HCT116 (cell line): ENCODE measurements at regions not wholly inside any gene's neighbourhood (a gene's known extent, or its start where the extent isn't known, plus 50 kb on each side); places are given as distances from the start of the nearest gene placed in this dataset.

ENCODE experiments used
- ATAC-seq: fragments of 200-7000 bp; cut with Tn5 transposase; 2 replicates; pipeline ENCODE4 v1.9.1; 2020; ENCODE audit warnings: mild to moderate bottlenecking, moderate library complexity
- BruUV-seq: library from RNA; stranded (reverse); fragments of 400-500 nt; replicated peaks from 2 replicates; lab custom pipeline; 2021; lab: Mats Ljungman, UMichigan
- CTCF ChIA-PET: fragments of 300-600 bp; sonication (Branson Sonifier 250); formaldehyde crosslinking; loops from one replicate; lab custom pipeline; 2021; ENCODE audit warnings: antibody characterized with exemption; lab: Charles Lee
- POLR2A ChIA-PET: fragments of 300-600, 350-600 bp; sonication (Branson Sonifier 250); formaldehyde crosslinking; loops from one replicate; lab custom pipeline; 2021; ENCODE audit warnings: antibody characterized with exemption; lab: Charles Lee
- RAD21 ChIA-PET, 2 experiments: fragments of 300-600 bp; sonication (Branson Sonifier 250); formaldehyde crosslinking; loops; one replicate each; lab custom pipeline; 2023; ENCODE audit warnings: low total read pairs in 2 of 2; ENCODE audit not compliant: uncharacterized antibody in 2 of 2, unreplicated experiment in 2 of 2, low non-redundant PET in 1 of 2; lab: Charles Lee
- DNase-seq: peaks from one replicate; pipeline ENCODE4 v3.0.0-alpha.2; 2010; ENCODE audit warnings: low read depth, low spot score
- H2AFZ ChIP-seq: fragments of 200-600 bp; shearing (Covaris generic), sonication (generic); 2 replicates; pipeline ENCODE4 v1.6.1; 2017; ENCODE audit warnings: low read depth, mixed run types, mixed read lengths, antibody characterized with exemption, low read length; ENCODE audit not compliant: poor library complexity, severe bottlenecking
- H3K27ac ChIP-seq: 2 replicates; pipeline ENCODE4 v1.5.1; 2012; ENCODE audit warnings: low read depth, low read length
- H3K27me3 ChIP-seq: fragments of 200-600 bp; sonication (generic); 2 replicates; pipeline ENCODE4 v1.6.1; 2016; ENCODE audit warnings: mixed run types, low read length, mixed read lengths; ENCODE audit not compliant: insufficient read depth
- H3K36me3 ChIP-seq, 2 experiments: fragments of 200-500 bp in 1 of 2; fragments of 200-600 bp in 1 of 2; sonication (Bioruptor generic) in 1 of 2; sonication (generic) in 1 of 2; 2 replicates each; pipeline versions ENCODE4 v1.5.1 to v1.6.1; 2014 to 2016; ENCODE audit warnings: low read length in 2 of 2, inconsistent platforms in 1 of 2, mixed read lengths in 1 of 2, mixed run types in 1 of 2; ENCODE audit not compliant: insufficient read depth in 2 of 2, control insufficient read depth in 1 of 2
- H3K4me1 ChIP-seq, 2 experiments: fragments of 200-600 bp in 1 of 2; sonication (generic) in 1 of 2; 2 replicates each; pipeline versions ENCODE4 v1.5.1 to v1.6.1; 2012 to 2017; ENCODE audit warnings: low read length in 2 of 2, inconsistent platforms in 1 of 2, mild to moderate bottlenecking in 1 of 2, mixed read lengths in 1 of 2, mixed run types in 1 of 2, moderate library complexity in 1 of 2; ENCODE audit not compliant: insufficient read depth in 2 of 2, control insufficient read depth in 1 of 2
- H3K4me2 ChIP-seq: fragments of 200-600 bp; sonication (generic); 2 replicates; pipeline ENCODE4 v1.6.1; 2017; ENCODE audit warnings: mixed run types, low read length, mixed read lengths
- H3K4me3 ChIP-seq, 2 experiments: fragments of 200-600 bp in 1 of 2; sonication (generic) in 1 of 2; replicated peaks in 1 of 2; 2 replicates each; pipeline ENCODE4 v1.5.1; 2011 to 2016; ENCODE audit warnings: low read length in 2 of 2, control low read depth in 1 of 2, low read depth in 1 of 2, mild to moderate bottlenecking in 1 of 2, mixed read lengths in 1 of 2, mixed run types in 1 of 2
- H3K79me2 ChIP-seq: fragments of 200-600 bp; sonication (generic); 2 replicates; pipeline ENCODE4 v1.6.1; 2017; ENCODE audit warnings: mild to moderate bottlenecking, mixed run types, low read length, moderate library complexity, mixed read lengths; ENCODE audit not compliant: insufficient read depth
- H3K9ac ChIP-seq: fragments of 200-600 bp; sonication (generic); 2 replicates; pipeline ENCODE4 v1.6.1; 2016; ENCODE audit warnings: low read length, mixed read lengths
- H3K9me2 ChIP-seq: fragments of 200-600 bp; sonication (generic), shearing (Covaris generic); 2 replicates; pipeline ENCODE4 v1.6.1; 2017; ENCODE audit warnings: mixed run types, mild to moderate bottlenecking, moderate library complexity; ENCODE audit not compliant: insufficient read depth
- H3K9me3 ChIP-seq, 2 experiments: fragments of 200-500 bp in 1 of 2; fragments of 200-600 bp in 1 of 2; sonication (Bioruptor generic) in 1 of 2; sonication (generic) in 1 of 2; 2 replicates each; pipeline ENCODE4 v1.6.1; 2014 to 2017; ENCODE audit warnings: low read length in 2 of 2, mixed read lengths in 2 of 2, inconsistent platforms in 1 of 2, low read depth in 1 of 2, mild to moderate bottlenecking in 1 of 2, mixed run types in 1 of 2, moderate library complexity in 1 of 2; ENCODE audit not compliant: control insufficient read depth in 1 of 2, insufficient read depth in 1 of 2
- H4K20me1 ChIP-seq: fragments of 200-600 bp; sonication (generic), shearing (Covaris generic); 2 replicates; pipeline ENCODE4 v1.6.1; 2017; ENCODE audit warnings: mixed run types, mild to moderate bottlenecking, moderate library complexity; ENCODE audit not compliant: insufficient read depth
- CBX3 ChIP-seq: IDR thresholded peaks from 2 replicates; pipeline ENCODE4 v1.6.1; 2012; ENCODE audit warnings: low read depth
- CEBPB ChIP-seq: IDR thresholded peaks from 2 replicates; pipeline ENCODE4 v1.6.1; 2012; ENCODE audit warnings: low read depth
- EGR1 ChIP-seq: IDR thresholded peaks from 2 replicates; pipeline ENCODE4 v1.6.1; 2012; ENCODE audit warnings: low read depth
- EZH2phosphoT487 ChIP-seq: fragments of 200-600 bp; IDR thresholded peaks from 2 replicates; pipeline ENCODE4 v1.6.1; 2018; ENCODE audit warnings: antibody characterized with exemption, borderline replicate concordance
- FOSL1 ChIP-seq: IDR thresholded peaks from 2 replicates; pipeline ENCODE4 v1.6.1; 2012; ENCODE audit warnings: low read depth
- JUND ChIP-seq: IDR thresholded peaks from 2 replicates; pipeline ENCODE4 v1.6.1; 2012
- MAX ChIP-seq: IDR thresholded peaks from 2 replicates; pipeline ENCODE4 v1.6.1; 2012
- POLR2A ChIP-seq: IDR thresholded peaks from 2 replicates; pipeline ENCODE4 v1.7.0; 2011; ENCODE audit warnings: borderline replicate concordance; ENCODE audit not compliant: insufficient read depth, insufficient read length; ENCODE audit errors: extremely low read depth
- POLR2AphosphoS5 ChIP-seq: IDR thresholded peaks from 2 replicates; pipeline ENCODE4 v1.6.1; 2011; ENCODE audit warnings: mild to moderate bottlenecking, low read depth, low read length, moderate library complexity
- RAD21 ChIP-seq: IDR thresholded peaks from 2 replicates; pipeline ENCODE4 v1.6.1; 2012; ENCODE audit warnings: low read depth, mild to moderate bottlenecking
- REST ChIP-seq: IDR thresholded peaks from 2 replicates; pipeline ENCODE4 v1.6.1; 2012; ENCODE audit warnings: low read depth
- SIN3A ChIP-seq: IDR thresholded peaks from 2 replicates; pipeline ENCODE4 v1.6.1; 2012; ENCODE audit warnings: low read depth
- SP1 ChIP-seq: IDR thresholded peaks from 2 replicates; pipeline ENCODE4 v1.6.1; 2012; ENCODE audit warnings: low read depth
- SRF ChIP-seq: IDR thresholded peaks from 2 replicates; pipeline ENCODE4 v1.6.1; 2012; ENCODE audit warnings: low read depth
- TCF7L2 ChIP-seq: IDR thresholded peaks from 2 replicates; pipeline ENCODE4 v1.7.0; 2011; ENCODE audit warnings: borderline replicate concordance, inconsistent platforms; ENCODE audit not compliant: insufficient read depth, insufficient read length; ENCODE audit errors: extremely low read depth
- YY1 ChIP-seq: IDR thresholded peaks from 2 replicates; pipeline ENCODE4 v1.6.1; 2011; ENCODE audit warnings: low read length, low read depth, moderate library complexity, mild to moderate bottlenecking; ENCODE audit not compliant: insufficient replicate concordance; ENCODE audit errors: extremely low read depth
- ZFX ChIP-seq: fragments of 450-650 bp; IDR thresholded peaks from 2 replicates; pipeline ENCODE4 v1.6.1; 2017
- ZNF274 ChIP-seq: fragments of 200-500 bp; sonication (Bioruptor generic); IDR thresholded peaks from 2 replicates; pipeline ENCODE4 v1.6.1; 2014; ENCODE audit warnings: mild to moderate bottlenecking, low read depth, low read length, inconsistent platforms
- intact Hi-C: fragments of 100-400 bp; cut with micrococcal nuclease; formaldehyde crosslinking; loops from 2 replicates; pipeline ENCODE4 v1.10.0; 2022
- TF ChIP-seq, protein P1 (sequence below), 3 experiments: fragments of 200-600 bp in 1 of 3; sonication (generic) in 1 of 3; IDR thresholded peaks in 2 of 3; conservative IDR thresholded peaks in 1 of 3; 2 replicates each; pipeline ENCODE4 v1.5.1; 2012 to 2017; ENCODE audit warnings: low read depth in 2 of 3, low read length in 2 of 3, antibody characterized with exemption in 1 of 3, borderline replicate concordance in 1 of 3, control low read depth in 1 of 3, mild to moderate bottlenecking in 1 of 3, mixed read lengths in 1 of 3, mixed run types in 1 of 3, moderate library complexity in 1 of 3; ENCODE audit not compliant: insufficient read depth in 1 of 3
- TF ChIP-seq, protein P2 (sequence below): IDR thresholded peaks from 2 replicates; pipeline ENCODE4 v1.6.1; 2011; ENCODE audit warnings: mild to moderate bottlenecking, low read length, moderate library complexity; ENCODE audit not compliant: insufficient replicate concordance; ENCODE audit errors: extremely low read depth

DNA sequence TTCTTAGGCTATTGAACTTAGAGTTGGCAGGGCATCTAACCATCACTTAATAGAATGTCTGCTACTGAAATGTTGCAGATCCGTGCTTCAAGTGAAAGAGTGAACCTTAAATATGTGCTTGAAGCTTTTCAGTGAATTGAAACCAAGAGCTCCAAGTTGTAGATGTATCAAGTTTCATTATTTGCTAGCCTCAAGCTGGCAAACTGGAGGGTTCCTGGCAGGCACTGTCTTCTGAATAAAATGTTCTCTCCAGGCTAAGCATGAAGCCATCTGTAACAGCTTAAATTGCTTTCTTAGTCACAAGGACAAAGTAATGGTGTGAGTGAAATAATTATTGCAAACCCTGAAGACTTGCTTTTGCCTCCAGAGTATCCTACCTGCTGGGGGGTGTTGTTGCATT is 415.0 kb upstream of the SPRY2 start:
- peaks cover 0 to 10% of the 10 kb centered on the region in 2 experiments; a peak in 1 of 4 replicates for H3K9me3 ChIP-seq
- RAD21 ChIA-PET, result no interaction called here
- H3K4me2 ChIP-seq, result no peak overlapping the region
- TF ChIP-seq TCF7L2 (no peak), POLR2AphosphoS5 (no peak), MAX (no peak), SIN3A (no peak), SRF (no peak), RAD21 (no peak), YY1 (no peak), CEBPB (no peak), SP1 (no peak), CBX3 (no peak), ZFX (no peak), POLR2A (no peak), REST (no peak), EGR1 (no peak), EZH2phosphoT487 (no peak), JUND (no peak), FOSL1 (no peak), ZNF274 (no peak)
- TF ChIP-seq, protein P1, sequence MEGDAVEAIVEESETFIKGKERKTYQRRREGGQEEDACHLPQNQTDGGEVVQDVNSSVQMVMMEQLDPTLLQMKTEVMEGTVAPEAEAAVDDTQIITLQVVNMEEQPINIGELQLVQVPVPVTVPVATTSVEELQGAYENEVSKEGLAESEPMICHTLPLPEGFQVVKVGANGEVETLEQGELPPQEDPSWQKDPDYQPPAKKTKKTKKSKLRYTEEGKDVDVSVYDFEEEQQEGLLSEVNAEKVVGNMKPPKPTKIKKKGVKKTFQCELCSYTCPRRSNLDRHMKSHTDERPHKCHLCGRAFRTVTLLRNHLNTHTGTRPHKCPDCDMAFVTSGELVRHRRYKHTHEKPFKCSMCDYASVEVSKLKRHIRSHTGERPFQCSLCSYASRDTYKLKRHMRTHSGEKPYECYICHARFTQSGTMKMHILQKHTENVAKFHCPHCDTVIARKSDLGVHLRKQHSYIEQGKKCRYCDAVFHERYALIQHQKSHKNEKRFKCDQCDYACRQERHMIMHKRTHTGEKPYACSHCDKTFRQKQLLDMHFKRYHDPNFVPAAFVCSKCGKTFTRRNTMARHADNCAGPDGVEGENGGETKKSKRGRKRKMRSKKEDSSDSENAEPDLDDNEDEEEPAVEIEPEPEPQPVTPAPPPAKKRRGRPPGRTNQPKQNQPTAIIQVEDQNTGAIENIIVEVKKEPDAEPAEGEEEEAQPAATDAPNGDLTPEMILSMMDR (IDR thresholded peaks at IDR 0.05 in 2 of 3, conservative IDR thresholded peaks at IDR 0.05 in 1 of 3; ENCODE audit: borderline replicate concordance in 1 of 3, insufficient read depth in 1 of 3, low read depth in 2 of 3, low read length in 2 of 3), result no peak
- TF ChIP-seq, protein P2, sequence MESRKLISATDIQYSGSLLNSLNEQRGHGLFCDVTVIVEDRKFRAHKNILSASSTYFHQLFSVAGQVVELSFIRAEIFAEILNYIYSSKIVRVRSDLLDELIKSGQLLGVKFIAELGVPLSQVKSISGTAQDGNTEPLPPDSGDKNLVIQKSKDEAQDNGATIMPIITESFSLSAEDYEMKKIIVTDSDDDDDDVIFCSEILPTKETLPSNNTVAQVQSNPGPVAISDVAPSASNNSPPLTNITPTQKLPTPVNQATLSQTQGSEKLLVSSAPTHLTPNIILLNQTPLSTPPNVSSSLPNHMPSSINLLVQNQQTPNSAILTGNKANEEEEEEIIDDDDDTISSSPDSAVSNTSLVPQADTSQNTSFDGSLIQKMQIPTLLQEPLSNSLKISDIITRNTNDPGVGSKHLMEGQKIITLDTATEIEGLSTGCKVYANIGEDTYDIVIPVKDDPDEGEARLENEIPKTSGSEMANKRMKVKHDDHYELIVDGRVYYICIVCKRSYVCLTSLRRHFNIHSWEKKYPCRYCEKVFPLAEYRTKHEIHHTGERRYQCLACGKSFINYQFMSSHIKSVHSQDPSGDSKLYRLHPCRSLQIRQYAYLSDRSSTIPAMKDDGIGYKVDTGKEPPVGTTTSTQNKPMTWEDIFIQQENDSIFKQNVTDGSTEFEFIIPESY, result no peak
- no peak overlapping the region for H3K27ac ChIP-seq
- no peak overlapping the region for H3K4me3 ChIP-seq
- BruUV-seq, result no TSS peak
- H3K9ac ChIP-seq, result no peak overlapping the region
- no peak overlapping the region for H2AFZ ChIP-seq
- H3K27me3 ChIP-seq, result no peaks in the 10 kb centered on the region
- POLR2A ChIA-PET, result interaction anchor here (0.5 kb wide), 1 partner anchor 65 kb away, joined by 3 read pairs; no protein-coding TSS in a partner anchor
- no peaks in the 10 kb centered on the region for H3K9me2 ChIP-seq
- no peak for ATAC-seq
- CTCF ChIA-PET, result no interaction called here
- no peak for DNase-seq
- intact Hi-C loops, result no loop called here
- no peaks in the 10 kb centered on the region for H4K20me1 ChIP-seq
- H3K36me3 ChIP-seq, result no peaks in the 10 kb centered on the region
- H3K79me2 ChIP-seq, result no peaks in the 10 kb centered on the region
- no peaks in the 10 kb centered on the region for H3K4me1 ChIP-seq
